H1 (cell line): ENCODE measurements at regions not wholly inside any gene's neighbourhood (a gene's known extent, or its start where the extent isn't known, plus 50 kb on each side); places are given as distances from the start of the nearest gene placed in this dataset.

Experiments
- CTCF ChIA-PET: fragments of 300-600 bp; sonication (Branson Sonifier 250); formaldehyde crosslinking; loops from one replicate; lab custom pipeline; 2021; ENCODE audit not compliant: partially characterized antibody; lab: Charles Lee
- POLR2A ChIA-PET: fragments of 300-600 bp; sonication (Branson Sonifier 250); formaldehyde crosslinking; loops from one replicate; lab custom pipeline; 2021; ENCODE audit warnings: inconsistent platforms; ENCODE audit not compliant: partially characterized antibody; lab: Charles Lee
- DNase-seq, 2 experiments: peaks; one replicate each; pipeline versions ENCODE4 v3.0.0 to v3.0.0-alpha.2; 2010 to 2022; ENCODE audit warnings: low spot score in 2 of 2, low read depth in 1 of 2, mixed read lengths in 1 of 2
- FAIRE-seq: peaks from 2 replicates; lab custom pipeline; 2011; peaks lifted over from hg19 to GRCh38; lab: Jason Lieb, UNC
- H2AFZ ChIP-seq: 2 replicates; pipeline ENCODE4 v1.8.1; 2012; ENCODE audit warnings: low read length, inconsistent platforms
- H2AK5ac ChIP-seq: 2 replicates; pipeline ENCODE4 v1.6.1; 2013; ENCODE audit warnings: low read depth, low read length
- H2BK120ac ChIP-seq: replicated peaks from 2 replicates; pipeline ENCODE3; 2013; ENCODE audit warnings: low read depth, low read length, inconsistent platforms
- H2BK12ac ChIP-seq: 2 replicates; pipeline ENCODE4 v1.6.1; 2013; ENCODE audit warnings: low read depth, low read length
- H2BK15ac ChIP-seq: 2 replicates; pipeline ENCODE4 v1.6.1; 2013; ENCODE audit warnings: low read length
- H2BK20ac ChIP-seq: 2 replicates; pipeline ENCODE4 v1.6.1; 2013; ENCODE audit warnings: low read length
- H2BK5ac ChIP-seq: 2 replicates; pipeline ENCODE4 v1.6.1; 2013; ENCODE audit warnings: low read depth, low read length
- H3K14ac ChIP-seq: 2 replicates; pipeline ENCODE4 v1.6.1; 2013; ENCODE audit warnings: inconsistent platforms; ENCODE audit not compliant: insufficient read length
- H3K18ac ChIP-seq: 2 replicates; pipeline ENCODE4 v1.6.1; 2013; ENCODE audit warnings: low read length; ENCODE audit errors: extremely low read depth
- H3K23ac ChIP-seq: 2 replicates; pipeline ENCODE4 v1.6.1; 2013; ENCODE audit warnings: inconsistent platforms; ENCODE audit not compliant: insufficient read length
- H3K23me2 ChIP-seq: 2 replicates; pipeline ENCODE4 v1.6.1; 2013; ENCODE audit warnings: low read depth, low read length
- H3K27ac ChIP-seq: 2 replicates; pipeline ENCODE4 v1.6.1; 2011; ENCODE audit warnings: low read depth, low read length, inconsistent platforms
- H3K27me3 ChIP-seq, 4 experiments: replicated peaks in 1 of 4; 1 replicate in 1 of 4; 2 replicates in 3 of 4; pipeline versions ENCODE4 v1.6.1 to v1.8.1; 2011 to 2013; ENCODE audit warnings: low read length in 3 of 4, mild to moderate bottlenecking in 3 of 4, inconsistent platforms in 2 of 4, mixed read lengths in 2 of 4, moderate library complexity in 1 of 4; ENCODE audit not compliant: control insufficient read depth in 3 of 4, insufficient read depth in 3 of 4; ENCODE audit errors: extremely low read depth in 1 of 4
- H3K36me3 ChIP-seq, 4 experiments: 2 replicates each; pipeline versions ENCODE4 v1.6.1 to v1.8.1; 2011 to 2013; ENCODE audit warnings: mild to moderate bottlenecking in 4 of 4, low read length in 3 of 4, moderate library complexity in 2 of 4, control low read depth in 1 of 4, inconsistent platforms in 1 of 4; ENCODE audit not compliant: insufficient read depth in 4 of 4, control insufficient read depth in 2 of 4
- H3K4ac ChIP-seq: replicated peaks from 2 replicates; pipeline ENCODE3; 2013; ENCODE audit warnings: low read length, low read depth, mixed read lengths, inconsistent platforms; ENCODE audit not compliant: insufficient read length
- H3K4me1 ChIP-seq, 4 experiments: replicated peaks in 1 of 4; 1 replicate in 1 of 4; 2 replicates in 3 of 4; pipeline versions ENCODE4 v1.6.1 to v1.8.1; 2011 to 2013; ENCODE audit warnings: low read length in 3 of 4, inconsistent platforms in 2 of 4, mixed read lengths in 1 of 4; ENCODE audit not compliant: insufficient read depth in 4 of 4, control insufficient read depth in 3 of 4
- H3K4me2 ChIP-seq, 2 experiments: 2 replicates each; pipeline versions ENCODE4 v1.6.1 to v1.8.1; 2011 to 2013; ENCODE audit warnings: low read depth in 2 of 2, low read length in 2 of 2, control low read depth in 1 of 2, inconsistent platforms in 1 of 2, mild to moderate bottlenecking in 1 of 2; ENCODE audit not compliant: insufficient read depth in 1 of 2
- H3K4me3 ChIP-seq, 4 experiments: fragments of 200-600, 300-600 bp in 1 of 4; sonication (generic), shearing (Covaris generic), sonication (Bioruptor Twin) in 1 of 4; 2 replicates each; pipeline versions ENCODE4 v1.5.1 to v1.8.1; 2011 to 2016; ENCODE audit warnings: low read length in 4 of 4, low read depth in 3 of 4, control low read depth in 2 of 4, inconsistent platforms in 2 of 4, mild to moderate bottlenecking in 2 of 4, mixed read lengths in 1 of 4, moderate library complexity in 1 of 4; ENCODE audit not compliant: insufficient read depth in 2 of 4; ENCODE audit errors: extremely low read depth in 1 of 4
- H3K56ac ChIP-seq: replicated peaks from 2 replicates; pipeline ENCODE3; 2013; ENCODE audit warnings: low read depth, mild to moderate bottlenecking, mixed read lengths, low read length, inconsistent platforms; ENCODE audit not compliant: insufficient read length
- H3K79me1 ChIP-seq: 2 replicates; pipeline ENCODE4 v1.6.1; 2013; ENCODE audit warnings: low read depth, low read length, control low read depth
- H3K79me2 ChIP-seq, 2 experiments: 2 replicates each; pipeline versions ENCODE4 v1.6.1 to v1.8.1; 2012 to 2013; ENCODE audit warnings: low read length in 2 of 2, mild to moderate bottlenecking in 2 of 2, inconsistent platforms in 1 of 2; ENCODE audit not compliant: insufficient read depth in 2 of 2, control insufficient read depth in 1 of 2
- H3K9ac ChIP-seq, 4 experiments: replicated peaks in 1 of 4; 1 replicate in 1 of 4; 2 replicates in 3 of 4; pipeline versions ENCODE4 v1.6.1 to v1.8.1; 2011 to 2013; ENCODE audit warnings: low read depth in 3 of 4, low read length in 3 of 4, control low read depth in 2 of 4, mild to moderate bottlenecking in 2 of 4, moderate library complexity in 2 of 4, inconsistent platforms in 1 of 4; ENCODE audit errors: extremely low read depth in 1 of 4
- H3K9me3 ChIP-seq, 2 experiments: 2 replicates each; pipeline versions ENCODE4 v1.6.1 to v1.8.1; 2012 to 2013; ENCODE audit warnings: mild to moderate bottlenecking in 2 of 2, moderate library complexity in 2 of 2, control low read depth in 1 of 2, inconsistent platforms in 1 of 2, low read depth in 1 of 2, low read length in 1 of 2, mixed read lengths in 1 of 2; ENCODE audit not compliant: insufficient read depth in 2 of 2
- H4K20me1 ChIP-seq, 2 experiments: replicated peaks in 1 of 2; 2 replicates each; pipeline versions ENCODE3 to v1.8.1; 2011 to 2013; ENCODE audit warnings: inconsistent platforms in 2 of 2, low read length in 2 of 2, mild to moderate bottlenecking in 1 of 2; ENCODE audit not compliant: insufficient read depth in 2 of 2, control insufficient read depth in 1 of 2
- H4K5ac ChIP-seq: 2 replicates; pipeline ENCODE4 v1.6.1; 2013; ENCODE audit warnings: low read length, low read depth, mixed read lengths, inconsistent platforms; ENCODE audit not compliant: insufficient read length
- H4K8ac ChIP-seq: 2 replicates; pipeline ENCODE4 v1.8.0; 2013; ENCODE audit warnings: mild to moderate bottlenecking, moderate library complexity, low read length, inconsistent platforms; ENCODE audit not compliant: insufficient read depth; ENCODE audit errors: extremely low read depth
- H4K91ac ChIP-seq: replicated peaks from 2 replicates; pipeline ENCODE3; 2013; ENCODE audit warnings: low read length, mixed read lengths, inconsistent platforms; ENCODE audit not compliant: insufficient read length
- BCL11A ChIP-seq, 2 experiments: IDR thresholded peaks; one replicate each; pipeline ENCODE4 v1.6.1; 2011; ENCODE audit warnings: low read depth in 2 of 2, low read length in 2 of 2, mild to moderate bottlenecking in 2 of 2
- CHD2 ChIP-seq: IDR thresholded peaks from 2 replicates; pipeline ENCODE4 v1.6.1; 2012; ENCODE audit warnings: low read length, improper control_type of control experiment
- GTF2F1 ChIP-seq: IDR thresholded peaks from 2 replicates; pipeline ENCODE4 v1.6.1; 2012; ENCODE audit warnings: low read depth, low read length, improper control_type of control experiment, borderline replicate concordance
- KDM1A ChIP-seq: fragments of 200-600, 300-600 bp; sonication (generic); IDR thresholded peaks from 2 replicates; pipeline ENCODE4 v1.7.1; 2016; ENCODE audit warnings: mild to moderate bottlenecking, low read length, borderline replicate concordance
- NRF1 ChIP-seq: IDR thresholded peaks from 2 replicates; pipeline ENCODE4 v1.6.1; 2011; ENCODE audit warnings: mild to moderate bottlenecking, low read depth, low read length, improper control_type of control experiment
- RXRA ChIP-seq: IDR thresholded peaks from 2 replicates; pipeline ENCODE4 v1.6.1; 2011; ENCODE audit warnings: low read depth, mild to moderate bottlenecking, low read length, moderate library complexity; ENCODE audit not compliant: insufficient read depth
- SRF ChIP-seq: IDR thresholded peaks from 2 replicates; pipeline ENCODE4 v1.6.1; 2011; ENCODE audit warnings: mild to moderate bottlenecking, low read depth, low read length, moderate library complexity
- WGBS, 2 experiments: shearing (Covaris generic) in 1 of 2; methylation state at CpG; one replicate each; pipeline versions ENCODE4 v1.1.6 to v1.1.7; 2013 to 2015; ENCODE audit warnings: low lambda C conversion rate in 2 of 2, mixed read lengths in 2 of 2, inconsistent platforms in 1 of 2, low coverage in 1 of 2, missing lambda C conversion rate in 1 of 2; ENCODE audit not compliant: insufficient replicate concordance in 2 of 2, insufficient coverage in 1 of 2, insufficient read length in 1 of 2; ENCODE audit errors: extremely low coverage in 1 of 2, missing lambda C conversion rate in 1 of 2; 5-methylcytosine and 5-hydroxymethylcytosine counted together

DNA sequence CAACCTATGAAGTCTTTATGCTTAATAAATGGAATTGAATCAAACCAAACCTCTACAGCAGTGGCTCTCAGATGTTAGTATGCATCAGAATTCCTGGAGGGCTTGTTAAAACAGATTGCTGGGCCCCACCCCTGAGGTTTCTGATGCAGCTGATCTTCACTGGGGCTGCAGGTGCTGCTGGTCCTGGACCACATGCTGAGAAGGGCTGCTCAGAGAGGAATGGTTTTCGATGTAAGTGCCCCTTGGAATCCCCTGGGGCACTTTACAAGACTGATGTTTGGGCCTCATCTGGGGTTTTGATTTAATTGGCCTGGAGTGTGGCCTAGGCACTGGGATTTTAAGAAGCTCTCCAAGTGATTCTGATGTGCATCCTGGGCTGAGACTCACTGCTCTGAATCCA lies 403.8 kb upstream of the HS6ST1 start:
- Histone ChIP-seq H3K4me3 (no peak overlapping the region), H2BK12ac (no peak overlapping the region), H4K91ac (no peak overlapping the region), H4K5ac (no peak overlapping the region), H3K27me3 (no peaks in the 10 kb centered on the region), H2AFZ (no peak overlapping the region), H4K8ac (no peak overlapping the region), H3K23ac (no peak overlapping the region), H2BK15ac (no peak overlapping the region), H4K20me1 (no peaks in the 10 kb centered on the region), H3K23me2 (no peaks in the 10 kb centered on the region), H3K4ac (no peak overlapping the region), H2BK120ac (no peak overlapping the region), H3K79me1 (no peaks in the 10 kb centered on the region), H2BK20ac (no peak overlapping the region), H3K27ac (no peak overlapping the region), H3K9ac (no peak overlapping the region), H3K9me3 (no peaks in the 10 kb centered on the region), H3K18ac (no peak overlapping the region), H3K4me2 (no peak overlapping the region), H3K79me2 (no peaks in the 10 kb centered on the region), H3K4me1 (no peaks in the 10 kb centered on the region; a peak in 1 of 7 replicates), H3K36me3 (no peaks in the 10 kb centered on the region), H3K56ac (no peak overlapping the region), H2AK5ac (no peak overlapping the region), H3K14ac (no peak overlapping the region), H2BK5ac (no peak overlapping the region)
- ChIA-PET POLR2A (no interaction called here), CTCF (interaction anchor here (0.9 to 2.0 kb wide), 3 partner anchors 8 to 27 kb away, joined by 3 to 10 read pairs (median 3); no protein-coding TSS in a partner anchor)
- TF ChIP-seq KDM1A, result no peak
- no peak for TF ChIP-seq NRF1
- no peak for TF ChIP-seq GTF2F1
- TF ChIP-seq RXRA, result no peak
- TF ChIP-seq CHD2, result no peak
- TF ChIP-seq SRF, result no peak
- TF ChIP-seq BCL11A (IDR thresholded peaks at IDR 0.05; ENCODE audit: low read depth in 2 of 2, low read length in 2 of 2), result no peak
- WGBS, 2 experiments, result 100% methylated on average over 1 of the region's 1 CpG; no CpG with 5 or more reads in 1 of the 2 experiments
- FAIRE-seq (no peak), DNase-seq (no peak)
